ENCODE measurements at regions not wholly inside any gene's neighbourhood (a gene's known extent, or its start where the extent isn't known, plus 50 kb on each side); places are given as distances from the start of the nearest gene placed in this dataset.
"Not testable (repeated sequence)": the region's sequence is repeated elsewhere in the genome, so short reads cannot be mapped to it uniquely, and the experiment has no call there.

- no peaks in the 10 kb centered on the region for H4K20me1 ChIP-seq (ENCODE audit: insufficient read depth)
- H2AFZ ChIP-seq: no peak overlapping the region
- no peaks in the 10 kb centered on the region for H3F3A ChIP-seq (ENCODE audit: insufficient read depth)
- H3K4me3 ChIP-seq: no peak overlapping the region
- WGBS, 2 experiments (ENCODE audit: low coverage in 1 of 2, low lambda C conversion rate in 2 of 2, missing lambda C conversion rate in 2 of 2): 96 to 98% methylated on average over 9 of the region's 9 CpGs
- H3K36me3 ChIP-seq (ENCODE audit: low read depth): no peaks in the 10 kb centered on the region
- DNase-seq: no peak
- in situ Hi-C loops (cut with MboI): loop anchor here (5.0 to 10.0 kb wide), 2 partner anchors 198 to 465 kb away; no protein-coding TSS in a partner anchor
- no peaks in the 10 kb centered on the region for H3K9me2 ChIP-seq (ENCODE audit: insufficient read depth)
- H3K27me3 ChIP-seq (replicated peaks; ENCODE audit: insufficient read depth): no peaks in the 10 kb centered on the region
- no peaks in the 10 kb centered on the region for H3K79me2 ChIP-seq (ENCODE audit: insufficient read depth)
- no peaks in the 10 kb centered on the region for H3K4me1 ChIP-seq (ENCODE audit: insufficient read depth)
- no peak overlapping the region for H3K4me2 ChIP-seq (ENCODE audit: unreplicated experiment)
- TF ChIP-seq EZH2phosphoT487 (IDR thresholded peaks at IDR 0.05; ENCODE audit: insufficient read depth, low read depth) (no peak), EZH2 (IDR thresholded peaks at IDR 0.05; ENCODE audit: insufficient read depth, poor library complexity, severe bottlenecking) (no peak)
- H3K27ac ChIP-seq: no peak overlapping the region
- no peaks in the 10 kb centered on the region for H3K9me3 ChIP-seq (ENCODE audit: low read depth)
- H3K9ac ChIP-seq: no peak overlapping the region
Measured at GRCh38 chr12:107602446-107602845, 83.2 kb upstream of the PWP1 start.

GRCh38 chr12:107605293-107605692 is 80.3 kb upstream of the PWP1 start:
- no peak overlapping the region for H3K9ac ChIP-seq
- H3K4me3 ChIP-seq: no peak overlapping the region
- 59 to 61% methylated on average over 3 of the region's 3 CpGs for WGBS, 2 experiments (ENCODE audit: low coverage in 1 of 2, low lambda C conversion rate in 2 of 2, missing lambda C conversion rate in 2 of 2)
- H3F3A ChIP-seq (ENCODE audit: insufficient read depth): no peaks in the 10 kb centered on the region
- no peaks in the 10 kb centered on the region for H3K9me2 ChIP-seq (ENCODE audit: insufficient read depth)
- H2AFZ ChIP-seq: no peak overlapping the region
- TF ChIP-seq EZH2phosphoT487 (IDR thresholded peaks at IDR 0.05; ENCODE audit: insufficient read depth, low read depth) (no peak), EZH2 (IDR thresholded peaks at IDR 0.05; ENCODE audit: insufficient read depth, poor library complexity, severe bottlenecking) (no peak)
- H3K4me1 ChIP-seq (ENCODE audit: insufficient read depth): no peaks in the 10 kb centered on the region
- H3K36me3 ChIP-seq (ENCODE audit: low read depth): no peaks in the 10 kb centered on the region
- H4K20me1 ChIP-seq (ENCODE audit: insufficient read depth): no peaks in the 10 kb centered on the region
- no peaks in the 10 kb centered on the region for H3K9me3 ChIP-seq (ENCODE audit: low read depth)
- no peak for DNase-seq
- H3K79me2 ChIP-seq (ENCODE audit: insufficient read depth): no peaks in the 10 kb centered on the region
- H3K27ac ChIP-seq: no peak overlapping the region
- in situ Hi-C loops (cut with MboI): loop anchor here (10.0 kb wide), 1 partner anchor 200 kb away; no protein-coding TSS in a partner anchor
- H3K27me3 ChIP-seq (replicated peaks; ENCODE audit: insufficient read depth): no peaks in the 10 kb centered on the region
- H3K4me2 ChIP-seq (ENCODE audit: unreplicated experiment): no peak overlapping the region

DNA sequence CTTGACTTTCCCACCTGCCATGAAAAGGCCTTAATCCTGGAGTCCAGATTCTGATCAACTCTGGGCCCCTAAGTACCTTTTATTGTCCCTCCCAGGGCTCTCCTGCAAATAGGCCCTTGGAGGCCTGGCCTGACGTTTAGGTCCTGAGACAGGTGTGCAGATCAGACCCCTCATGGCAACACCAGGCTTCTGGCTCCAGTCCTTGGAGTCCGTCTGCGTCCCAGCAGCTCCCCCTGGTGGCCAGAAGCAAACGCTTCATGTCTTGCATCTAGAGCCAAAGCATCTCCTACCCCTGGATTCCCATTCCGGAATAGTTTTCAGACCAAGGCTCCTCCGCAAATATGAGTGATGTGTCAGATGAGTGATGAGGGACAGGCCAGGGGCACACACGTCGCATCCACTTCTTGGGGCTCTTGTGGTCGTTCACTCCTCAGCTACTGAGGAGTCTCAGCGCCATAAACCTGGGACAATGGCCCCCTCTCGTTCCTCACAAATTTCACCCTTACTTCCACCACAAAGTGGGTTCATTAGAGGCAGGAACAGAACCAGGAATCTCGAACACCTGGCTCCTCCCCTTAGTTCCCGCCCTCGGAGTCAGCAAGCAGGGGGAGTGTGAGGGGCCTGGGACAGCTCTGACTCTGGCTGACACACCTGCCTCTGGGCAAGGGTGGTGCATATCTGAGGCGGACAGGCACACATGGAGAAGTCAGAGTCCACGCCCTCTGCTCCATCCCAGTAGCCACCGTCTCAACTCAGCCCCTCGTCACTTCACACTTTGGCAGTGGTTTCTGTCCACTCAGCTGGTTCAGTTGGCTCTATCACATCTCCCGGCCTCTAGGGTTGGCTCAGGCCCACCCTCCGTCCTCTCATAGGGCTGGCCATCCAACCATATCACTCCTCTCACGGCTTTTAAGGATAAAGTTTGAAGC is 77.9 kb upstream of the PWP1 start:
- in situ Hi-C loops (cut with MboI): loop anchor here (10.0 kb wide), 1 partner anchor 203 kb away; no protein-coding TSS in a partner anchor
- no peaks in the 10 kb centered on the region for H3F3A ChIP-seq (ENCODE audit: insufficient read depth)
- no peaks in the 10 kb centered on the region for H3K9me2 ChIP-seq (ENCODE audit: insufficient read depth)
- no peak overlapping the region for H3K4me3 ChIP-seq
- H3K27me3 ChIP-seq (replicated peaks; ENCODE audit: insufficient read depth): no peaks in the 10 kb centered on the region
- DNase-seq: peak; percentile 78
- H3K4me2 ChIP-seq (ENCODE audit: unreplicated experiment): no peak overlapping the region
- no peak for TF ChIP-seq EZH2phosphoT487 (IDR thresholded peaks at IDR 0.05; ENCODE audit: insufficient read depth, low read depth)
- TF ChIP-seq EZH2 (IDR thresholded peaks at IDR 0.05; ENCODE audit: insufficient read depth, poor library complexity, severe bottlenecking): no peak
- no peak overlapping the region for H2AFZ ChIP-seq
- H3K4me1 ChIP-seq (ENCODE audit: insufficient read depth): no peaks in the 10 kb centered on the region
- H3K36me3 ChIP-seq (ENCODE audit: low read depth): no peaks in the 10 kb centered on the region
- WGBS, 2 experiments (ENCODE audit: low coverage in 1 of 2, low lambda C conversion rate in 2 of 2, missing lambda C conversion rate in 2 of 2): 30 to 35% methylated on average over 21 of the region's 21 CpGs
- no peaks in the 10 kb centered on the region for H3K9me3 ChIP-seq (ENCODE audit: low read depth)
- no peak overlapping the region for H3K27ac ChIP-seq
- H3K79me2 ChIP-seq (ENCODE audit: insufficient read depth): no peaks in the 10 kb centered on the region
- no peaks in the 10 kb centered on the region for H4K20me1 ChIP-seq (ENCODE audit: insufficient read depth)
- no peak overlapping the region for H3K9ac ChIP-seq

DNA sequence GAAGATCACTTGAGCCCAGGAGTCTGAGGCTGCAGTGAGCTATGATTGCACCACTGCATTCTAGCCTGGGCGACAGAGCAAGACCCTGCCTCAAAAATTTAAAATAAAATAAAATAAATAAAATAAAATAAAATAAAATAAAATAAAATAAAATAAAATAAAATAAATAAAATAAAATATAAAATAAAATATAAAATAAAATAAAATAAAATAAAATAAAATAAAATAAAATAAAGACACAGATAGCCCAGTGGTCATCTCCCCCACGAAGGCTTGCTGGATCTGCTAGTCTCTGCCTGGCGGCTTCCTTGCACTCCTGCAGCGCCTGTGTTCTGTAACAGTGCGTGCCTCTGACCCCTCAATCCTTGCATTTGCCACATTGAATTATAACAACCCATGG is 76.8 kb upstream of the PWP1 start:
- H3K79me2 ChIP-seq (ENCODE audit: insufficient read depth); H3K27me3 ChIP-seq (replicated peaks; ENCODE audit: insufficient read depth); H2AFZ ChIP-seq; H3K27ac ChIP-seq; H3K9me3 ChIP-seq (ENCODE audit: low read depth); H3K4me1 ChIP-seq (ENCODE audit: insufficient read depth); H3K9ac ChIP-seq; H3K4me2 ChIP-seq (ENCODE audit: unreplicated experiment); H3K36me3 ChIP-seq (ENCODE audit: low read depth); H3K4me3 ChIP-seq; H3F3A ChIP-seq (ENCODE audit: insufficient read depth); H3K9me2 ChIP-seq (ENCODE audit: insufficient read depth); DNase-seq; H4K20me1 ChIP-seq (ENCODE audit: insufficient read depth): not testable (repeated sequence)
- 92 to 95% methylated on average over 5 of the region's 5 CpGs for WGBS, 2 experiments (ENCODE audit: low coverage in 1 of 2, low lambda C conversion rate in 2 of 2, missing lambda C conversion rate in 2 of 2)
- in situ Hi-C loops (cut with MboI): loop anchor here (10.0 kb wide), 1 partner anchor 204 kb away; no protein-coding TSS in a partner anchor

Measured in GM23248 (cell line).